GM23338 (cell line): ENCODE measurements at regions not wholly inside any gene's neighbourhood (a gene's known extent, or its start where the extent isn't known, plus 50 kb on each side); places are given as distances from the start of the nearest gene placed in this dataset.
"Not testable (repeated sequence)": the region's sequence is repeated elsewhere in the genome, so short reads cannot be mapped to it uniquely, and the experiment has no call there.

ENCODE experiments used
- POLR2AphosphoS5 ChIP-seq: IDR thresholded peaks from 2 replicates; pipeline ENCODE4 v1.6.1; 2016; ENCODE audit warnings: antibody characterized with exemption, low read depth
- TF ChIP-seq, protein P1 (sequence below), 2 experiments: fragments of 200-600 bp in 1 of 2; sonication (generic) in 1 of 2; conservative IDR thresholded peaks; 2 replicates each; pipeline versions ENCODE4 v1.5.1 to v1.6.1; 2016 to 2017; ENCODE audit warnings: antibody characterized with exemption in 2 of 2, low read depth in 2 of 2, mild to moderate bottlenecking in 2 of 2, moderate library complexity in 1 of 2
- TF ChIP-seq, protein P2 (sequence below): IDR thresholded peaks from one replicate; pipeline ENCODE4 v1.6.1; 2018; ENCODE audit warnings: antibody characterized with exemption; ENCODE audit not compliant: unreplicated experiment

DNA sequence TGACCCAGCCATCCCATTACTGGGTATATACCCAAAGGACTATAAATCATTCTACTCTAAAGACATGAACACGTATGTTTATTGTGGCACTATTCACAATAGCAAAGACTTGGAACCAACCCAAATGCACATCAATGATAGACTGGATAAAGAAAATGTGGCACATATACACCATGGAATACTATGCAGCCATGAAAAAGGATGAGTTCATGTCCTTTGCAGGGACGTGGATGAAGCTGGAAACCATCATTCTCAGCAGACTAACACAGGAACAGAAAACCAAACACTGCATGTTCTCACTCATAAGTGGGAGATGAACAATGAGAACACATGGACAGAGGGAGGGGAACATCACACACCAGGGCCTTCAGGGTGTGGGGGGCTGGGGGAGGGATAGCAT is 634.2 kb downstream of the IQCM start:
- TF ChIP-seq, protein P1, sequence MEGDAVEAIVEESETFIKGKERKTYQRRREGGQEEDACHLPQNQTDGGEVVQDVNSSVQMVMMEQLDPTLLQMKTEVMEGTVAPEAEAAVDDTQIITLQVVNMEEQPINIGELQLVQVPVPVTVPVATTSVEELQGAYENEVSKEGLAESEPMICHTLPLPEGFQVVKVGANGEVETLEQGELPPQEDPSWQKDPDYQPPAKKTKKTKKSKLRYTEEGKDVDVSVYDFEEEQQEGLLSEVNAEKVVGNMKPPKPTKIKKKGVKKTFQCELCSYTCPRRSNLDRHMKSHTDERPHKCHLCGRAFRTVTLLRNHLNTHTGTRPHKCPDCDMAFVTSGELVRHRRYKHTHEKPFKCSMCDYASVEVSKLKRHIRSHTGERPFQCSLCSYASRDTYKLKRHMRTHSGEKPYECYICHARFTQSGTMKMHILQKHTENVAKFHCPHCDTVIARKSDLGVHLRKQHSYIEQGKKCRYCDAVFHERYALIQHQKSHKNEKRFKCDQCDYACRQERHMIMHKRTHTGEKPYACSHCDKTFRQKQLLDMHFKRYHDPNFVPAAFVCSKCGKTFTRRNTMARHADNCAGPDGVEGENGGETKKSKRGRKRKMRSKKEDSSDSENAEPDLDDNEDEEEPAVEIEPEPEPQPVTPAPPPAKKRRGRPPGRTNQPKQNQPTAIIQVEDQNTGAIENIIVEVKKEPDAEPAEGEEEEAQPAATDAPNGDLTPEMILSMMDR (conservative IDR thresholded peaks at IDR 0.05; ENCODE audit: low read depth in 2 of 2), result not testable (repeated sequence)
- TF ChIP-seq POLR2AphosphoS5, result not testable (repeated sequence)
- TF ChIP-seq, protein P2, sequence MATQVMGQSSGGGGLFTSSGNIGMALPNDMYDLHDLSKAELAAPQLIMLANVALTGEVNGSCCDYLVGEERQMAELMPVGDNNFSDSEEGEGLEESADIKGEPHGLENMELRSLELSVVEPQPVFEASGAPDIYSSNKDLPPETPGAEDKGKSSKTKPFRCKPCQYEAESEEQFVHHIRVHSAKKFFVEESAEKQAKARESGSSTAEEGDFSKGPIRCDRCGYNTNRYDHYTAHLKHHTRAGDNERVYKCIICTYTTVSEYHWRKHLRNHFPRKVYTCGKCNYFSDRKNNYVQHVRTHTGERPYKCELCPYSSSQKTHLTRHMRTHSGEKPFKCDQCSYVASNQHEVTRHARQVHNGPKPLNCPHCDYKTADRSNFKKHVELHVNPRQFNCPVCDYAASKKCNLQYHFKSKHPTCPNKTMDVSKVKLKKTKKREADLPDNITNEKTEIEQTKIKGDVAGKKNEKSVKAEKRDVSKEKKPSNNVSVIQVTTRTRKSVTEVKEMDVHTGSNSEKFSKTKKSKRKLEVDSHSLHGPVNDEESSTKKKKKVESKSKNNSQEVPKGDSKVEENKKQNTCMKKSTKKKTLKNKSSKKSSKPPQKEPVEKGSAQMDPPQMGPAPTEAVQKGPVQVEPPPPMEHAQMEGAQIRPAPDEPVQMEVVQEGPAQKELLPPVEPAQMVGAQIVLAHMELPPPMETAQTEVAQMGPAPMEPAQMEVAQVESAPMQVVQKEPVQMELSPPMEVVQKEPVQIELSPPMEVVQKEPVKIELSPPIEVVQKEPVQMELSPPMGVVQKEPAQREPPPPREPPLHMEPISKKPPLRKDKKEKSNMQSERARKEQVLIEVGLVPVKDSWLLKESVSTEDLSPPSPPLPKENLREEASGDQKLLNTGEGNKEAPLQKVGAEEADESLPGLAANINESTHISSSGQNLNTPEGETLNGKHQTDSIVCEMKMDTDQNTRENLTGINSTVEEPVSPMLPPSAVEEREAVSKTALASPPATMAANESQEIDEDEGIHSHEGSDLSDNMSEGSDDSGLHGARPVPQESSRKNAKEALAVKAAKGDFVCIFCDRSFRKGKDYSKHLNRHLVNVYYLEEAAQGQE, result not testable (repeated sequence)
